ENCODE measurements at regions not wholly inside any gene's neighbourhood (a gene's known extent, or its start where the extent isn't known, plus 50 kb on each side); places are given as distances from the start of the nearest gene placed in this dataset.
"Not testable (repeated sequence)": the region's sequence is repeated elsewhere in the genome, so short reads cannot be mapped to it uniquely, and the experiment has no call there.

DNA sequence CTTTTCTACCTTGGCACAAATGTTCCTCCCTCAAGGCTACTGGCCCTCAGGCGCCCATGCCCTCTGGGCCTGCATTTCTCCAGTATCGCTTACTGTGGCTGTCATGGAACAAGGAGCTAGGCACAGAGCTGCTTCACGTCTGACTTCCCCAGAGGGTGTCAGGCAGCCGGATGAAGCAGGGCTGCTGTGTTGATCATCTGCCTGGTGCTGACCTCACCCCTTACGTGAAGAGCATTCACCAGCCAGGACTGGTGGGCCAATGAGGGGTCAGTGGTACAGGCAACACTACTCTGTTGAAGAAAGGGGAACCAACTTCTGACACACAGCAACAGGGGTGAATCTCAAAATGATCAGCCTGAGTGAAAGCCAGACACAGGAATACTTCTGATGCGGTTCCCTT, 215.5 kb upstream of the GALNT2 start:
- no peak for ATAC-seq
- H3K27ac Mint-ChIP-seq: no peak overlapping the region
- DNase-seq (ENCODE audit: low spot score in 2 of 2): no peak

DNA sequence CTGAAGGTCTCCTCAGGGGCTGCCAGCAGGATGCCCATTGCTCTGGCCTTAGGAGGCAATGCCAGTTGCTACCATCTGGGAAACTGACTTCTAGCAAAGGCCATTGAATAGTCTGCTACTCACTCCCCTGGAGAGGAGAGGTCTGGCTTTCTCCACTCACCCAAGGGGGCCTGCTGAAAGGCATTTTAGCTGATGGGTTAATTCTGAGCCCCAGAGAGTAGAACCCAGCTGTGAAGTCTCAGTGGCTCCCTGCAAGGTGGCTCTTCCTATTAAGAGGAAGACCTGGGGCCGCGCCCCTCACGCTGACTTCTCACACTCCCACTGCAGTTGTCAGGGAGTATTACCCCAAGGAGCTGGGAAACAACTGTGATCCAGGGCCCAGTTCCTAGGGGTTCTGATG, 213.3 kb upstream of the GALNT2 start:
- DNase-seq (ENCODE audit: low spot score in 2 of 2) (no peak), ATAC-seq (no peak)
- Mint-ChIP-seq H3K36me3 (no peaks in the 10 kb centered on the region), H3K4me1 (peaks cover 8% of the 10 kb centered on the region), H3K27ac (no peak overlapping the region), H3K4me3 (no peak overlapping the region), H3K9me3 (no peaks in the 10 kb centered on the region)

More for the DNA sequence above, 215.5 kb upstream of the GALNT2 start:
- no peaks in the 10 kb centered on the region for H3K9me3 Mint-ChIP-seq
- peaks cover 8% of the 10 kb centered on the region for H3K4me1 Mint-ChIP-seq
- no peak overlapping the region for H3K4me3 Mint-ChIP-seq
- H3K36me3 Mint-ChIP-seq: no peaks in the 10 kb centered on the region

DNA sequence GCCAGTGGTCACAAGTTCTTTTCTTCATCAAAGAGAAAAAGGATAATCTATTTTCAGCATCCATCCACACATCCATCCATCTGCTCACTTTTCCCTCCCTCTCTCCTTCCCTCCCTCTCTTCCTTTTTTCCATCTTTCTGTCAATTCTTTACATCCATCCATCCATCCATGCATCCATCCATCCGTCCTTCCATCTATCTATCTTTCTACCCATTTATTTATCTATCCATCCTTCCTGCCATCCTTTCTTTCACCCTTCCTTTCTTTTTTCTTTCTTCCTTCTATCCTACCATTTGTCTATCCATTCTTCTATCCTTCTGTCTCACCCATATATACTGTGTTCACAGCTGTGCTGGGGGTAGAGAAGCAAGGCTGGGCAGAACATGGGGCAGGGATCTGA, 212.4 kb upstream of the GALNT2 start:
- H3K36me3 Mint-ChIP-seq: no peaks in the 10 kb centered on the region

DNA sequence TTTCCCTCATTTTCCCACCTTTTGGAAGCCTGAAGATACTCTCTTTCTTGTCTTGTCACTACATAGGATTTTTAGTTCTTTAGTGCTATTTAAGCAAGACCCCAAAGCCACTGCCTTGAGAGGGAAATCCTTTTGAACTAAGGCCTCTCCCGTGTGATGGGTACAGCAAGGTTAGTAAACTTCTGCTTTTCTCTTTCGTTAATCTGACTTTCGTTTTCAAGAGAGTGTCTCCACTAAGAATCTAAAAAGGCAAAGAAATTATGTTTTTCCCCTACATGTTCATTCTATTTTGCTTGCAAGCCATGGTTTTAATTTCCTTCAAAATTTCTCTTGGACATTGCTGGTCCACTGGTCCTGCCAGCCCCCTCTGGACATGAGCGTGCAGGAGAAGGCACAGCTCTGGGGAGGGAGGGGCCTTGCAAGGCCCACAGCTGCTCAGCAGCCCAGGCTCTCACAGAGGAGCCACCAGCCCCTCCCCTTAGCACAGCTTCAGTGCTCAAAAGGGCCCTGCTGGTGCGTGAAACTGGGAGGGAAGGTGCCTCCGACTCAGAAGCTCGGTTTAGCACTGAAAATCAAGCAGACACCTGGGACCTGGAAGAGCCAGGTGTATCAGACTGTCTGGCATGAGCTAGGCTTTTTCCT, 210.9 kb upstream of the GALNT2 start:
- H3K27ac Mint-ChIP-seq: no peak overlapping the region
- DNase-seq (ENCODE audit: low spot score in 2 of 2): no peak
- H3K4me1 Mint-ChIP-seq: peaks cover 8% of the 10 kb centered on the region
- no peaks in the 10 kb centered on the region for H3K36me3 Mint-ChIP-seq
- peak; percentile 63 for ATAC-seq
- H3K9me3 Mint-ChIP-seq: no peaks in the 10 kb centered on the region
- H3K4me3 Mint-ChIP-seq: peak overlapping the region; percentile 55

More for the DNA sequence above, 212.4 kb upstream of the GALNT2 start:
- Mint-ChIP-seq H3K4me1 (peaks cover 8% of the 10 kb centered on the region), H3K9me3 (no peaks in the 10 kb centered on the region), H3K27ac (no peak overlapping the region), H3K4me3 (no peak overlapping the region)
- no peak for DNase-seq (ENCODE audit: low spot score in 2 of 2)
- no peak for ATAC-seq

DNA sequence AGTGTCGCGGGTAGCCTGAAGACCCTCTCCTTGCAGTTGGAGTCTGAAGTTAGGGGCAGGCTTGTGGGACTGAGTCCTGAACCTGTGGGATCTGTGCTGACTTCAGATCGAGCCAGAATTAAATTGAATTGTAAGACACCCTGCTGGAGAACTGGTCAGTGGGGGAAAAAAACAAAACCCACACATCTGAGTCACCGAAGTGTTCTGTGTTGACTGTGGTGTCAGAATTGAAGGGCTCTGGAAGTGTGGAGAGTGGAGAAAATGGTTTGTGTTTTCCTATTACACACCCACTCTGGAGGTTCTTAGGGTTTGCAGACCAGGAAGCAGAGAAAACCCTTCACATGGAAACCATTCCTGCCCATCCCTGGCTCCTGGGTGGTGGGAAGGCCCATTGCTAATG, 209.5 kb upstream of the GALNT2 start:
- peaks cover 12% of the 10 kb centered on the region for H3K4me1 Mint-ChIP-seq
- H3K9me3 Mint-ChIP-seq: no peaks in the 10 kb centered on the region
- no peaks in the 10 kb centered on the region for H3K36me3 Mint-ChIP-seq
- no peak overlapping the region for H3K27ac Mint-ChIP-seq
- H3K4me3 Mint-ChIP-seq: no peak overlapping the region
- no peak for ATAC-seq
- no peak for DNase-seq (ENCODE audit: low spot score in 2 of 2)

DNA sequence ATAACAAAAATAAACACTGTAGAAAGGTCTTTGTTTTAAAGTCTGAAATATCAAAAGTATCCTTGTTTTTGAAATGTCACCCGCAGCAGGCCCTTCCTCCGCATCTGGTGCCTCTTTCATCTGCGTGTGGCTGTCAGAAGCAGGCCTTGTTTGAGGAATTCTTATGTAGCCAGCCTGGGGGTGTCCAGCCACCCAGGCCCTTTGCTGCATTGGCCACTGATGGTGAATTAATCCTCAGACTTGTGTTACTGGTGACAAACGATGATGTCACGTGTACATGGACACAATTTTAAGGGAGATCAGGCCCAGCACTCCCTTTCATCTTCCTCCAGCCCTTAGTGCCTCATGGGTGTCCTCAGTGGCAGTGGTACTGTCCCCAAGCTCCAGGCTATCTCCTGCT, 208.0 kb upstream of the GALNT2 start:
- DNase-seq (ENCODE audit: low spot score in 2 of 2): no peak
- Mint-ChIP-seq H3K36me3 (no peaks in the 10 kb centered on the region), H3K27ac (no peak overlapping the region), H3K9me3 (no peaks in the 10 kb centered on the region), H3K4me1 (peaks cover 13% of the 10 kb centered on the region), H3K4me3 (no peak overlapping the region)
- ATAC-seq: no peak

DNA sequence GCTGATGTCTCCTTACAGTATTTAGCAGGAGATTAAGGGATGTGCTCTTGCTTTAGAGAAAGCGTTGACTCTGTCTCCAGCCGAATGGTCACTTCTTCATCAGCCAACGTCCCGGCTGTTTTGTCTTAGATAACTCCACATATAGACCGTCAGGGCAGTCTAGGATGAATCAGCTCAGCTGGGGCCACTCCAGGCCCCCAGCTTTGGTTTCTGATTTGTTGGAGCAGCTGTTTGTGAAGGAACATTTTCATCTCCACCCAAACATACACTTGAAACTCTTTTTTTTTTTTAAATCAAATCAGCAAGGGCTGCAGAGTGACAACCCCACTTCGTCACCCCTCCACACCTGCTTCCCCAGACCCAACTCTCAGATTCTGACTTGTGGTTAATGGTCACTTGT, 206.1 kb upstream of the GALNT2 start:
- no peak overlapping the region for H3K27ac Mint-ChIP-seq
- no peaks in the 10 kb centered on the region for H3K9me3 Mint-ChIP-seq
- ATAC-seq (no peak), DNase-seq (ENCODE audit: low spot score in 2 of 2) (no peak)
- H3K36me3 Mint-ChIP-seq: no peaks in the 10 kb centered on the region
- no peak overlapping the region for H3K4me3 Mint-ChIP-seq
- peaks cover 11% of the 10 kb centered on the region for H3K4me1 Mint-ChIP-seq

DNA sequence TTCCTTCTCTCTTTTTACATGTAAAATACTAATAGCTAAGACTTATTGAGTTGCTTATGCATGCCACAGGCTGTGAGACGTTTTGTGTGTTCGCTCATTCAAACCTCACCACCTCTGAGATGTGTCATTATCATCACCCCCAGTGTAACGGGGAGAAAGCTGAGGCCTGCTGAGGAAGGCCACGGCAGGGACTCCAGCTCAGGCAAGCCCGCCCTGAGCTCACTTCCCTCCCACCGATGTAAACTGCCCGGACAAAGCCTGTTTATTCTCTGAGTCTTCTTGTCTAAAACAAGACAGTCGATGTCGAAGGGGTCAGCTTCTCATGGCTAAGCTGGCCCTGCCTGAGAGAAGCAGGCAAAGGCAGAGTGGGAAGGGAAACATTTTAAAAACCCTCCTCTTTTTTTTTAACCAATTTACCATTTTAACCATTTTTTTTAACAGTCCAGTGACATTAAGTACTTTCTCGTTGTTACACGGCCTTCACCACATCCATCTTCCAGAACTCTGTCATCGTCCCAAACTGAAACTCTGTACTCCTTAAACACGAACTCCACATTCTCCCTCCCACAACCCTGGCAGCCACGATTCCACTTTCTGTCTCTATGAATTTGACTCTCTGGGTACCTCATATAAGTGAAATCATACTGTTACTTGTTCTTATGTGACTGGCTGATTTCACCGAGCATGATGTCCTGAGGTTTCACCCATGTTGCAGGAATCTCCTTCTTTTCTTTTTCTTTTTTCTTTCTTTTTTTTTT, 204.8 kb upstream of the GALNT2 start:
- no peak for DNase-seq (ENCODE audit: low spot score in 2 of 2)
- no peaks in the 10 kb centered on the region for H3K36me3 Mint-ChIP-seq
- no peaks in the 10 kb centered on the region for H3K9me3 Mint-ChIP-seq
- ATAC-seq: no peak
- H3K4me3 Mint-ChIP-seq: no peak overlapping the region
- peaks cover 6% of the 10 kb centered on the region for H3K4me1 Mint-ChIP-seq
- H3K27ac Mint-ChIP-seq: no peak overlapping the region

DNA sequence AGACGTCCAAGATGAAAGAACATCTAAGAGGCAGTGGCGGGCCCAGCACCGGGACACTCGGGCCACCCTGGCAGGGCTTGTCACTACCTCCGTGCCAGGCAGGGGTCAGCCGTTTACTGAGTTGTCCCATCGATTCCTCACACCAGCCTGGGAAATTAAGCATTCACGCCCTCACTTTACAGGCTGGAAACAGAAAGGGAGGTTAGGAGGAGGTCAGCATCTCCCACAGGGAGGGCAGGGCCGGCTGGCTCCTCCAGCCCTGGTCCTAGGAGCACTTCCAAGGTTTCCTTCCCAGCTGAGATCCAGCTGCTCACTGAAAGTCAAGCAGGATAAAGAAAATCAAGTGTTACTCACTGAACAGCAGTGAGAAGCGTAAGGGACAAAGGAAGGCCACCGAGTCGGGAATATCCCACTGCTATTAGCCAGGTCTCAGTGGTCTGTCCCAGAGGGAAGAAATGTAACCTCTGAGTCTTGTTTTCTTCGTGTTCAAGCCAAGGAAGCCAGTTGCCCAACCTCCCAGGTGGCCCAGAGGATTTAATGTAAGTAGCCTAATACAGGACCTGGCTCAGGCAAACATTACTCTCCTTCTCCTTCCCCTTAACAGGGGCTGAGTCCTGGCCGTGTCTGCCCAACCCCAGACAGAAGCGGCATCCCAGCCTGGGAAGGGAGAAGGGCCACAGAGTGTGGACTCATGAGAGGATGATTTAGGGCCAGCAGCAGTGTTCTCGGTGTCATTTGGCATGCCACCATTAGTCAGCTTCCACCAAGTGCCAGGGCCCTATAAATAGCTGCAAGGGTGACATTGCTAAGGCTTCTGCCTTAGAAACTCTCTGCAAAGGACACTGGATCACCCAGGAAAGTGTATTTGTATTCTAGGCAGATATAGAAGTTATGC, 203.1 kb upstream of the GALNT2 start:
- Mint-ChIP-seq H3K9me3 (no peaks in the 10 kb centered on the region), H3K4me3 (no peak overlapping the region)
- ATAC-seq: no peak

DNA sequence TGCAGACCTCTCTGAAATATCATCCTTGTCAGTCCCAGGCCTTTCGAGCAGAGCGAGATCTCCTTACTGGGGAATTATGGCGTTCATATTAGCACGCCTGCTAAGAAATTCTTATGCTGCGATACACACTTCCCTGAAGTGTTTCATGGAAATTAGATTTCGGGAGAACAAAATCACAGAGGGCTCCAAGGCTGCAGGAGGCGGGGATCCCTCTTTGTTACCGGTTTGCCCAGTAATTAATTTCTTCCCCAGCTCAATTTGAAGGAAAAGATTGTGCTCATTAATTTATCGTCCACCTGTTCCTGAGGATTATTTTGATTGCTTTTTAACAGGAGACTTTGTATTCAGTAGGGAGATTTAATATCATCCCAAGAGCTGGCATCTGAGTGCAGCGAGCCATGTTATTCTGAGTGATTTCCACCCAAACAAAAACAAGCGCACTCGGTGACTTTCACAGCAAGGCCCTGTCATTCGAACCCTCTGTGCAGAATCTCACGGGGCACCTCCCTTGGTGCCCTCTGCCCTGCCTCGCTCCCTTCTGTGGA, 202.3 kb upstream of the GALNT2 start:
- no peaks in the 10 kb centered on the region for H3K36me3 Mint-ChIP-seq
- ATAC-seq (no peak), DNase-seq (ENCODE audit: low spot score in 2 of 2) (no peak)
- peaks cover 6% of the 10 kb centered on the region for H3K4me1 Mint-ChIP-seq
- H3K4me3 Mint-ChIP-seq: no peak overlapping the region
- H3K9me3 Mint-ChIP-seq: no peaks in the 10 kb centered on the region
- H3K27ac Mint-ChIP-seq: no peak overlapping the region

More for the DNA sequence above, 203.1 kb upstream of the GALNT2 start:
- Mint-ChIP-seq H3K4me1 (peaks cover 6% of the 10 kb centered on the region), H3K27ac (no peak overlapping the region), H3K36me3 (no peaks in the 10 kb centered on the region)
- DNase-seq (ENCODE audit: low spot score in 2 of 2): no peak

DNA sequence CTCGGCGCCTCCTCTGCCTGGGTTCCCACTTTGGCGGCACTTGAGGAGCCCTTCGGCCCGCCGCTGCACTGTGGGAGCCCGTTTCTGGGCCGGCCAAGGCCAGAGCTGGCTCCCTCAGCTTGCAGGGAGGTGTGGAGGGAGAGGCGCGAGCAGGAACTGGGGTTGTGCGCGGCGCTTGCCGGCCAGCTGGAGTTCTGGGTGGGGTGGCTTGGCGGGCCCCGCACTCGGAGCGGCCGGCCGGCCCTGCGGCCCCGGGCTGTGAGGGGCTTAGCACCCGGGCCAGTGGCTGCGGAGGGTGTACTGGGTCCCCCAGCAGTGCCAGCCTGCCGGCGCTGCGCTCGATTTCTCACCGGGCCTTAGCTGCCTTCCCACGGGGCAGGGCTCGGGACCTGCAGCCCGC, 201.7 kb upstream of the GALNT2 start:
- H3K27ac Mint-ChIP-seq; DNase-seq (ENCODE audit: low spot score in 2 of 2); H3K4me1 Mint-ChIP-seq; H3K4me3 Mint-ChIP-seq; ATAC-seq; H3K36me3 Mint-ChIP-seq; H3K9me3 Mint-ChIP-seq: not testable (repeated sequence)

DNA sequence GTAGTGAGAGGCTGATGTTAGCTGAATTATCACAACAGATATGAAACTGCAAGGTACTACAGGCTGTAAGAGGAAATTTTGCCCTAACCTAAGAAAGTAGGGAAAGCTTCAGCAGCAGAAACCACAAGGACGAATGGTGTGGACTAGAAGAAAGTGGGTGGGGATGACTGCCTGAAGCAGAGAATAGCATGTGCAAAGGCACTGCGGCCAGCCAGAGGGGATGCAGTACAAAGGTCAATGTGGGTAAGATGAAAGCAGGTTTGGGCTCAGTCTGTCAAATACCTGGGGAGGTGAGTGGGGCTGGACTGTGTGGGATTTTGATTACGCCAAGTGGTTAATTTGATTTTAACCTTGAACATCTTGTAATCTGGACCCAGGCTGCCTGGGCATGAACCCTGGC, 199.3 kb upstream of the GALNT2 start:
- H3K4me3 Mint-ChIP-seq: no peak overlapping the region
- H3K36me3 Mint-ChIP-seq: no peaks in the 10 kb centered on the region
- ATAC-seq (no peak), DNase-seq (ENCODE audit: low spot score in 2 of 2) (no peak)
- H3K27ac Mint-ChIP-seq: no peak overlapping the region
- no peaks in the 10 kb centered on the region for H3K9me3 Mint-ChIP-seq
- no peaks in the 10 kb centered on the region for H3K4me1 Mint-ChIP-seq

DNA sequence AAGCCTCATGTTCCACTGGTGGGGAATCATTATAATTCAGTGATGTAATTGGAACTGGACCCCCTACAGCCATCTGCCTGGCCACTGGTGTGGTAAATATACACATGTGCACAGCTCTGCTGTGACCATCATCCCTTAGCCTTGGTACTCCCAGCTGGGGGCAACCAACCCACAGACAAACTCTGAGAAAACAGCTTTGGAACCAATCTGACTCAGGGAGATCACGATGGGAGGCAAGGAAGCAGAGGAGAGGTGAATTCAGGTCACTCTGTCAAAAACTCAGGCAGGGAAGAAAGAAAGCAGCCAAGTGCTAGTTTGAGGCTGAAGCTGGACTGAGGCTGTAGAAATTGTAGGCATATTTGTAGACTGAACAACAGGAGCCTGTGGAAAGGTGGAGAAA, 197.8 kb upstream of the GALNT2 start:
- no peaks in the 10 kb centered on the region for H3K9me3 Mint-ChIP-seq
- H3K27ac Mint-ChIP-seq: no peak overlapping the region
- H3K4me1 Mint-ChIP-seq: no peaks in the 10 kb centered on the region
- DNase-seq (ENCODE audit: low spot score in 2 of 2) (no peak), ATAC-seq (no peak)
- H3K36me3 Mint-ChIP-seq: no peaks in the 10 kb centered on the region
- no peak overlapping the region for H3K4me3 Mint-ChIP-seq

DNA sequence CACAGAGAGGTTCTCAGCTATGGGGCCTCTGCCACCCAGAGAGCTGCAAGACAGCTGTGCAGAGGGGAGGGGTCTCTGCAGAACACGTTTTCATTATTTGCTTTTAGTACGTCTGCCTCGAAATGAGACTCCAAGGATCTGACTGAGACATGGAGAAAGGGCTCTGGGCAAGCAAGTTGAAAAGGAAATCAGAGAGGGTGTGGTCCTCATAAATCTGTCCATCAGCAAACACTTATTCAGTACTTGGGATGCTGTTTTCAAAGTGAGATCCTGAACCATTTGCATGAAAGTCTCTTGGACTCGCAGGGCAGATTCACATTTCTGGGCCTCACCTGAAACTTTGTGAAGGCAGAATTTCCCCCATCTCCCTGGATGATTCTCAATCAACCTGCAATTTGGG, 197.4 kb upstream of the GALNT2 start:
- ATAC-seq: no peak
- H3K4me3 Mint-ChIP-seq: no peak overlapping the region
- no peak for DNase-seq (ENCODE audit: low spot score in 2 of 2)
- no peaks in the 10 kb centered on the region for H3K4me1 Mint-ChIP-seq
- no peaks in the 10 kb centered on the region for H3K36me3 Mint-ChIP-seq
- H3K27ac Mint-ChIP-seq: no peak overlapping the region
- no peaks in the 10 kb centered on the region for H3K9me3 Mint-ChIP-seq

DNA sequence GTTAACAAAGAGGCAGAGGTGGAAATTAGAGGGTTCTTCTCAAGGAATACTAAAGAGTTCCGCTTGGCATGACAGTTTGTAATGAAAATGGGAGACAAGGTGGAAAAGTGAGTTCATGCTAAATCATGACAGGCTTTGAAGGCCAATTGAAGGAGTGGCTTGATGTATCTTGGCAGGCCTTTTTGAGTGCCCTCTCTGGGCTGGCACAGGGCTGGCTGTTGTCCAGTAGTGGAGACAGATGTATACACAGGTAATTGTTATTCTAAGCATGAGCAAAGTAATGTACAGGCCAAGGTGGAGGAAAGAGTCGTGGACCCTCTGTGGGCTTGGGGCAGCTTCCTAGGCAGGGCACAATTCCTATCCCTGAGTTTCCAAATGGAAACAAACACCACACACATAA, 196.7 kb upstream of the GALNT2 start:
- DNase-seq (ENCODE audit: low spot score in 2 of 2) (no peak), ATAC-seq (no peak)
- Mint-ChIP-seq H3K4me3 (no peak overlapping the region), H3K9me3 (no peaks in the 10 kb centered on the region), H3K27ac (no peak overlapping the region), H3K4me1 (no peaks in the 10 kb centered on the region), H3K36me3 (no peaks in the 10 kb centered on the region)
